ENCODE measurements at regions not wholly inside any gene's neighbourhood (a gene's known extent, or its start where the extent isn't known, plus 50 kb on each side); places are given as distances from the start of the nearest gene placed in this dataset.

DNA sequence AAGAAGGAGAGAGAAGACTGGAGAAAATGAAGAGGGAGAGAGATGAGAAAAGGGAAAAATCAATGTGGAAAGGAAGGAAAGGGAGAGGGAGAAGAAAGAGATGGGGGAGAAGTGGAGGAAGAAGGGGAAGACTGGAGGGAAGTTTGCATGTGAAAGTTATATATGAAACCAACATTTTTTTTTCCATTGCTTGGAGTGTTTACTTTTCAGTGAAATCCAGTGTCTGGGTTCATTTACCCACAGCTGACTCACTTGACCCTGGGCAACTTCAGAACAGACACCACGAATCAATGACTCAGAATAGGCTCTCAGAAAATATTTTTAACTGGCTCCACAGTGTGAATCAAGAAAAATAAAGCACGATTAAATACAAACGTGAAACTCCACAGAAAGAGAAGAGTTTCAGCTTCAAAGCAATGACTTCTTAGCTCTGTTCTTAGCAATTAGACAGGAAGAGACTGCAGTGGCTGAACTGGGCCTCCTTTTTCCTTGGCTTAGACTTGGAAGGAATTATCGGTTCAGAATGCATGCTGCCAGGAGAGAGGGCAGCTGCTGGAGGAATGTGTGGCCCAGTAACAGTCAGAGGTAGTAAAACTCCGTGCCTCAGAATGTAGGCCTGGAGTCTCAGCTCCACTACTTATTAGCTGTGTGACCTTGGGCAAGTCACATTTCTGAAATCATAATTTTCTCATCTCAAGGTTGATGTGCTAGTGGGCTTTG is 237.5 kb downstream of the MIAT start:
- DNase-seq: no peak

DNA sequence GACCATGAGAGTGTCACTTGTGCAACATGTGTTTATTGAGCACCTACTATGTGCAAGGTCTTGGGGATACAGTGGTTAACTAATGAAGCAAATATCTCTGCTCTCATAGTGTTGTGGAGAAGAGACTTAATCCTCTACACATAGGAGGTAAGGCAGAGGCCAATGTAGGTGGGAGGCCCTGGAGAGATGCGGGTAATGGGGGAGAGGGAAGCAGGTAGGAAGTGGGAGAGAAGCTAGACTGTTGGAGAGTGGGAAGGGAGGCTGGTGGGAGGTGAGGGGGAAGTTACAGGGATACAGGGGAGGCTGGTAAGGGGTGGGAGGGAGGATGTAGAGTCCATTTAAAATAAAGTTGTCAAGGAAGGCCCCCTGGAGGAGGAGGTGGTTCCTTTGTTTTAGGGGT is 240.0 kb downstream of the MIAT start:
- no peak for DNase-seq

DNA sequence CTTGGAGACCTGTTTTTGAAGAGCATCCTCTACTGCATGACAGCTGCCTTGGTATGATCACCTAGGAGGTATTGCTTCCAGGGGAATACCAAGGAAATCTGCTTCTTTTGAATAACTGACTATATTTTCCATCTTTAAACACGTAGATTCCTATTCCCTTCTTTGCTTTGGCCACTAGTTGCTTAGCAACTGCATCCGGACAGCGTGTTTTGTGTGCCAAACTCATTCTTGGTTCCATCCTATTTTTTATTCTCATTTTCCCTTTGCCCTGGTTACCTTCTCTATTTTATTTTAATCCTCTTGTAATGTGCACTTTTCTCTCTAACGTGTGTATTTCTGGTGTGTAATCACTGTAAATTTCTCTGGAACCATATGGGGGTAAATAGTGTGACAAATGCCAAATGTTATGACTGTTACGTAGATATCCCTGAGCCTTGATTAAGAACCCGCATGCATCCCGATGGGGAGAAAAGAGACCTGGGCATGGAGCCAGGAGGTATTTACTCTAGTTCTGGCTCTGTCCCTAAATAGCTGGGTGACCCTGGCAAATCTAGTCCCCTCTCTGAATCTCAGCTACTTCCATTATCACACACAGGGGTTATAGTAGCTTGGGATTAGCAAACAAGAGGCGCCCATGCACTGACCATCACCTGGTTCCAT is 241.7 kb downstream of the MIAT start:
- no peak for DNase-seq

DNA sequence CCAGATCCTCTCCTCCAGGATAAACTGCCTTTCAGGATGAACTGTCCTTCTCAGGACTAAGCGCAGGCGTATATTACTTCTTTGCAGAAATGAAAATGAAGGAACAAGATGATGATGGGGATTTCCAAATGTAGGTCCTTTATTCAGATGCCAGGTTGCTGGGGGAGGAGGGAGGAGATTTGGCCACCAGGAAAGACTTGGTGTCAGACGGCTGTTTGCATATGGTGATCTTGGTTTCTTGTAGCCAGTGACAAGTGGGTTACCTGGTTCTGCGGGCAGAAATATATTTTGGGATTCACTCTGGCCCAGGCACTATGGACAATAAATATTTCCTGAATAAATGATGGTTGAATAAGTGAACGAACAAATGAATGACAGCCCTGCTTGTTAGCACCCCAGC is 243.4 kb downstream of the MIAT start:
- no peak for DNase-seq

DNA sequence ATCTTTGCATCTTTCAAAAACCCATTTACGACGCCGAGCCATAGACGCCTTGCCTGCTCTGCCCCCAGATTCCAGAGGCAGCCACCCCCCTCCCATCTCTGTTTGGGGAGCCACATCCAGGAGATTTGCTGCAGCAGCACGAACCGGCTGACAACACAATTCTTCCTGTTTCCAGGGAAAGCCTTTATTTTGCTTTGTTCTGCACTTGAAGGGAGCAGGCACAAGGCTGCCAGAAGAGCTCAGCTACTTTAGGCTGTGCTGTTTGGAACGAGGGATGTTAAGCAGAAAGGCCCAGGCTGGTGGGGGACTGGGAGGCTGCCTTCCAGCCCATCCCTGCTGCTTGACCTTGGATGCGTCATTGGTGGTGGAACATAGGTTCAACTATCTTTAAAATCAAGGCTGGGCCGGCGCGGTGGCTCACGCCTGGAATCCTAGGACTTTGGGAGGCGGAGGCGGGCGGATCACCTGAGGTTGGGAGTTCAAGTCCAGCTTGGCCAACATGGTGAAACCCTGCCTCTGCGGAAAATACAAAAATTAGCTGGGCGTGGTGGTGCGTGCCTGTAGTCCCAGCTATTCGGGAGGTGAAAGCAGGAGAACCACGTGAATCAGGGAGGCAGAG is 243.9 kb downstream of the MIAT start:
- no peak for DNase-seq

DNA sequence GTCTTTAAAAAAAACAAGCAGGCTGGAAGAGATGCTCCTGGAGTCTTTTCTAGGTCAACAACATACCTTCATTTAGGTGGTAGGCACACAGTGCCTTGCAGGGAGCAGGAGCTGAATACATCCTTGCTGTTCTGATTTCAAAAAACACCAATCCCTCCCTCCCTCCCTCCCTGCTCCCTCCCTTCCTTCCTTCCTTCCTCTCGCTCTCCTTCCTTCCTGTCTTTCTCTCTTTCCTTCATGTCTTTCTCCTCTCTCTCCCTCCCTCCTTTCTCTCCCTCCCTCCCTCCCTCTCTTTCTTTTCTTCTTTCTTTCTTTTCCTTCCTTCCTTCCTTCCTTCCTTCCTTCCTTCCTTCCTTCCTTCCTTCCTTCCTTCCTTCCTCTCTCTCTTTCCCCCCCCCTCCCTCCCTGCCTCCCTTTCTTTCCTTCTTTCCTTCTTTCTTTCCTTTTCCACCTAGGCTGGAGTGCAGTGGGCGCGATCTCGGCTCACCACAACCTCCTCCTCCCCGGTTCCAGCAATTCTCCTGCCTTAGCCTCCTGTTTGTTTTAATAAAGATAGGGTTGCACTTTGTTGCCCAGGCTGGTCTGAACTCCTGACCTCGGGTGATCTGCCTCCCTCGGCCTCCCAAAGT is 245.1 kb downstream of the MIAT start:
- no peak for DNase-seq

DNA sequence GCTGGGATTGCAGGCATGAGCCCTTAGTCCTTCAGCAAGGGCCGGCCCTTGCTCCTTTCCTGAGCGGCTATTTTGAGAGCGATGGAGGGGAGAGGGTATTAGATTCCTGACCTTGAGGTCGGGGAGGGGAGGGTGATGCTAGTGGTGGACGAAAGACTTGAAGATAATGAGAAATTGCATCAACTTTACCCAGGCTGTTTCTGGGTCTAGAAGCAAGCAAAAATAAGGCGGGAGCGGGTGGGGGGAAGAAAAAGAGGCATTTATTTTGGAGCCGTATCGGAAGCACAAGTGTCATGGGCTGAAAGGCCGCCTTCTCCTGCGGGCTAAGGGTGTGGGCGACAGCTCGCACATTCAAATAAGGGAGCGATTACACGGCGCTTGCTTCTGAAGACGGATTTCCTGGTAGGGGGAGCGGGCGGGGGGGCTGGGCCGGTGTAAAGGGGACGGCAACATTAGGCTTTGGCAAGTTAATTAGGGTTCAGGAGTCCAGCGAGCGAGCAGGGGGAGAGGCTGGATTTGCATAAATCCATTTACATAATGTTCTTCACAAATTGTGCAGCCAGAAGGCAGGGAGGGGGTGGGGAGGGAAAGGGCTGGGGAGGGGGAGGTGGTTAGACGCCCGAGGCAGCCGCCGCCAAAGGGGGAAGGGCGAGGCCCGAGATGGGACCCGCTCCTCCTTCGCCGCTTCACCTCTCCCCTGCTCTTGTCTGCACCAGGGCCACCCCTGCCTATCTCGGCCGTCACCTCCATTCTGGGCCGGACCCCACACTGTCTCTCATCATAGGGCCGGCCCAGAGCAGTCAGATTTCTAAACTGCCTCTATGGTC is 245.9 kb downstream of the MIAT start:
- no peak for DNase-seq

DNA sequence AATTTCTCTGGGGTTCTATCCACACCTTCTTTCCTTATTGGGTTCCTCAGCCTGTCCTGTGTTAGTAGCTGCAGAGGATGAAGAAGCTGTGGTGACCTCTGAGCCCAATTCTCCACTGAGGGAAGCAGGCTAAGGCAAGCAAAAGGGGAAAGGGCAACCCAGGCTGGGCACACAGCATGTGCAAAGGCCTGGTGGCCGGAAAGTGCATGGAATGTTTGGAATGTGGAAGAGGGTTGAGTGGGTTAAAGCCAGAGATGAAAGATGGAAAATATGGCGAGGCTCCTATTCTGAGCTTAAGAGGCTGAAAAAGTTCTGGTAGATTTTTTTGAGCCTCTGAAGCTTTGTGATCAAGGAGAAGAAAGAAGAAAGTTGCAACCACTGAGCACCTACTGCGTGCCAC is 247.1 kb downstream of the MIAT start:
- no peak for DNase-seq

DNA sequence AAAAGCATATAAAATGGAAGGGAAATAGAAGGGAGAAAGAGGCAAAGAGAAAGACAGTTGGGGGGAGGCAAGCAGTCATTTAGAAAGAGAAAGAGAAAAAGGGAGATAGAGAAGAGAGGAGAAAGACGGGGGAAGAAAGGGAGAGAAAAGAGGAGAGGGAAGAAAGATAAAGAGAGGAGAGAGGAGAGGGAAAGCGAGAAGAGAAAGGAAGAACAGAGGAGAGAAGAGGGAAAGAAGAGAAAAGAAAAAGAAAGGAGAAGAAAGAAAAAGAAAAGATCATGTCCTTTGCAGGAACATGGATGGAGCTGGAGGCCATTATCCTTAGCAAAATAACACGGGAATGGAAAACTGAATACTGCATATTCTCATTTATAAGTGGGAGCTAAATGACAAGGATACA is 247.7 kb downstream of the MIAT start:
- no peak for DNase-seq

DNA sequence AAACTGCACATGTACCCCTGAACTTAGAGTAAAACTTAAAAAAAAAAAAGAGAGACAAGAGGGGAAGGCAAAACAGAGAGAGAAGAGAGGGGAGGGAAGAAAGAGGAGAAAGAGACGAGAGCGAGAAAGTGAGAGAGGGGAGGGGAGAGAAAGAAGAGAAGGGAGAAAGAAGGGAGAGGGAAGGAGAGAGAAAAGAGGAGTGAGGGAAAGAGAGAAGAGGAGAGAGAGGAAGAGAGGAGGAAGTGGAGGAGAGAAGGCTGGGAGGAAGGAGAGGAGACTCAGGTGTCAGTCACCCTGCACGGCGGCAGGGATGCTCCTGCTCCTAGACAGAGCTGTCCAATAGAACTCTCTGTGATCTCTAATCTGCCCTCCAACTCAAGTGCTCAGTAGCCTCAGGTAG is 248.3 kb downstream of the MIAT start:
- DNase-seq: no peak

DNA sequence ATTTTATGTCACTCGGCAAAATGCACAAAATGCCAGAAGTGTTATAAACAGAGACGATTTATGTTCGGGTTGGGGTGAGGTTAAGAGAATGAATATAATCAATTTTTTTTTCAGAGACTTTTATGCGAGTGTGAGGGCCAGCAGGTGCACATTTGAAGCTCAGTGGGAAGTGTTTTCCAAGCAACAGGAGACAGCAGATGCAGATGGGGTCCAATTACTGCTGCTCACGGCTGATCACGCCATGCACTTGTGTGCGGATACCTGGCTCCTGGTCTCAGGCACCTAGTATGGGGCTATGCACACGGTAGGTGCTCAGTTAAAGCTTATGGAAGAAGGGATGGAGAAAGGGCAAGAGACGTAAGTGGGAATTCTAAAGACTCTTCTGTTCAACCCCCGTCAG is 249.1 kb downstream of the MIAT start:
- DNase-seq: no peak

DNA sequence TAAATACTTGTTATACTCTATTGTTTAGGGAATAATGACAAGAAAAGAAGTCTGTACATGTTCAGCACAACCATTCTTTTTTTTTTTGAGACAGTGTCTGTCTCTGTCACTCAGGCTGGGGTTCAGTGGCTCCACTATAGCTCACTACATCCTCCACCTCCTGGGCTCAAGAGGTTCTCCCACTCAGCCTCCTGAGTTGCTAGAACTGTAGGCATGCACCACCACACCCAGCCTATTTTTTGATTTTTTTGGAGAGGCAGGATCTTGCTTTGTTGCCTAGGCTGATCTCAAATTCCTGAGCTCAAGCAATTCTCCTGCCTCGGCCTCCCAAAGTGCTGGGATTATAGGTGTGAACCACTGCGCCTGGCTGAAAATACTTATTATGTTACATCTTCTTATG is 250.0 kb downstream of the MIAT start:
- DNase-seq: no peak

DNA sequence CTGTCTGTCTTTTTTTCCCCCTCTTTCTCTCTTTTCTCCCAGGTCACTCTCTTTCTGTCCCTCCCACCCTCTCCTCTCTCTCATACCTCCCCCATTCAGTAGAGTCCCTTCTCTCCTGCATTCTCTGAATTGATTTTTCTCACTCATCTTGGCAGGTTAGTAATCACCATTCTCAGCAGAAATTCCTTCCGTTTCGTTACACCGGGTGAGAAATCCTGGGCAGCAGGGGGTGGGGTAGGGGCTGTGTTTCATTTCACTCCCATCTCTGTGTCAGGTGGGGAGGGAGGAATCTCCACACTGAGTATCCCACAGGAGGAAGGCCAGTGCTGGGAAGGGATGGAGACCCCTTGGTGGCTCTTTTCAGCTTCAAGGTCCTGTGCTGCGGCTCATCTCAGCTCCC is 253.5 kb downstream of the MIAT start:
- no peak for DNase-seq

DNA sequence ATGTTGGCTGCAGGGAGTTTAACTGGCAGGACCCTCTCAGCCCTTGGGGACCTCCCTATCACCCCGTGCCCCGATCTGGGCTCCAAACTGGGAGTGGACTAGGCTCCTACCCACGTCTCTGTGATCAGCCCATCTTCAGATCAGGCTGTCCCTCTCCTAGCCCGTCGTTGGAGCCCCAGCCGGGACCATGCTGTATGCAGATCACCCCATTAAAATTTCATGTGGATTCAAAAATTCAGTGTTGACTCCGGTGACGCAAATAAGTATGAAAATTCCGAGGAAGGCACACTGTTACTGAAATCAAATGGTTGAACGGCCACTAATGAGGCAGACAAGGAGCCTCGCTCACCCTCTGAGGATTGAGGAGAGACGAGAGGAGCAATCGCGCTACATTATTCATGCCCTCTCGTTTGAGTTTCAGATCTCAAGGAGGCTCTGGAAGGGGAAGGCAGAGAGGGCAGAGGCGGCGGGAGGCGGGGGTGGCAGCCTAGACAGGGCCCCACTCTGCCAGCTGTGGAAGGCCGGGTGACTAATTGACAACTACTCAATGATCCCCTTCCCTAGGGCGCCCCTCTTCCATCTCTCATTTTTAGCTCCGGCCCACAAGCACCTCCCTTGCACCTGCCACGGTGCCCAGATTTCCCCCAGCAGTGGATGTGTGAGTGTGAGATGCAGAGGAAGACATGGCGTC is 255.4 kb downstream of the MIAT start:
- DNase-seq: no peak

DNA sequence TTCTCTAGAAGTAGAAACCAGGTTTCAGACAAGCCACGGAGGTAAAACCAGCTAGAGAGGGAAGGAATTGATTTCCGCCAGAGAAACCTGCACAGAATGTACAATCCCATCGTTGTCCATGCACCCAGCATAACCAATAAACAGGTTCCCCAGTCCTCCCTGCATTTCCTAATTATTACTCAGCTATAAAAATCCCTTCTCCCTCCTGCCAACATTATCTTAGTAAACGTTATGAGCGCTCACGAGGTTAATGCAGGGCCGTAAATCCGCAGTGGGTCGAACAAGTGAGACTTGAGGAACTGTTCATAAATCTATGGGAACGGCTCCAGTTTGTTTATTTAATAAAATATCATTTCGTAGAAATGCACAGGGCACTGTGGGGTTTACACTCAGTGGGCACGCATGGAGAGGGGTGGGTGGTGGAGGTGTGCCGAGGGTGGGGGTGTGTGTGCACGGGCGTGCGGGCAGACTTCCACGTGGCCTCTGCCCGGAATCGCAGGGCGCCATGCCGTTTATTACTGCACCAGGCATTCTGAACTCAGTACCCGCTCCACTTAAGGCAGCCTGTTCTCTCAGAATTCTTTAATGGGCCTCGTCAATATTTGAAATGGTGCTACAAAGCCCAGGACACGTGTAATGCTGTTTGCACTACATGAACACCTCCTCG is 257.3 kb downstream of the MIAT start:
- DNase-seq: no peak

DNA sequence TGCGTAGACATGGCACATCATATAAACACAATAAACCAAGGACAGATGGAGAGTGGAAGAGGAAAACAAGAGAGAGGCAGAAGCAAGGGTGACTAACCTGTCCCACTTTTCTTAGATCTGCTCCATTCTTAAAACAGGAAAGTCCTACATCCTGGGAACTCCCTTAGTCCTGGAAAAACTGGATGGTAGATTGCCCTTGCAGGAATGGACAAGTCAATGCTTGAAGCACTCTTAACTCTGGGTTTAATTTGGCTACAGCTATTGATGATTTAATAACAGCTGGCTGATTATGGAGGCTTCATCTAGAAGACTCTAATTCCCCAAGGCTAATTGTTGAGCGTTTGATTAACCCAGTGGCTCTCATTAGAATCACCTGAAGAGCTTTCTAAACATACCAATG is 258.8 kb downstream of the MIAT start:
- no peak for DNase-seq

DNA sequence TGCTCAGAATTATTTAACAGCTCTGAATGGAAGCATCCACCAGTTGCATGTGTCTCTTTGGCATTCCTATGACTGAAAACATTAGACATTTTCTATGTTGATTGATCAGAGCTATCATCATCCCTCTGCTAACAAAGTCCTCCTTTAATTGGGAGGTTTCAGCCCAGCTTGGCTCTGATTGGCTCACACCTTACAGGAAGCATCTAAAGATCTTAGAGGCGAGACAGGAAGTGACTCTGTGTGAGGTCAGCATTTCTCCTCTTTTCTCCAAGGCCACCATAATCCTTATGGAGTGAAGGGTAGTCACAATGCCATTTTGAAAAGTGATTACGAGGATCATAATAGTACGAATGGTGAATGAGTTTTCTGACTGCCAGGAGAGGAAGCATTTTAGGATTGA is 260.8 kb downstream of the MIAT start:
- DNase-seq: no peak

DNA sequence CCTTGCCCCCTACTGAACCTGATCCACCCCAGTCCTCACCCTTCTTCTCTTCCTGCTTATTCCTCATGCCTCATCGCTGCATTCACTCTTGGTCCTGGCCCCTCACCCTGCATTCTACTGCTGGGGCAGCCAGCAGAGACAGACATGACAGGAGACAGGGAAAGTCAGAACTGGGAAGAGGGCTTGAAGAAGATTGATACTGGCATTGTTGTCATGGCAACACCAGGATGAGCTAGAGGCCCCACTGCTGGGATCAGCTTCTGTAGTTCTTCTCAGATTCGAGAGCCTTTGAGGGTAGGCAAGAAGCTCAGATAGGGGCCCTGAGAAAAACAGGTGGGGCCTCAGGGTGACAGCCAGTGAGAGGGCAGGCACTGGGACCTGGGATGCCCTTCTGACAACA is 264.3 kb downstream of the MIAT start:
- no peak for DNase-seq

DNA sequence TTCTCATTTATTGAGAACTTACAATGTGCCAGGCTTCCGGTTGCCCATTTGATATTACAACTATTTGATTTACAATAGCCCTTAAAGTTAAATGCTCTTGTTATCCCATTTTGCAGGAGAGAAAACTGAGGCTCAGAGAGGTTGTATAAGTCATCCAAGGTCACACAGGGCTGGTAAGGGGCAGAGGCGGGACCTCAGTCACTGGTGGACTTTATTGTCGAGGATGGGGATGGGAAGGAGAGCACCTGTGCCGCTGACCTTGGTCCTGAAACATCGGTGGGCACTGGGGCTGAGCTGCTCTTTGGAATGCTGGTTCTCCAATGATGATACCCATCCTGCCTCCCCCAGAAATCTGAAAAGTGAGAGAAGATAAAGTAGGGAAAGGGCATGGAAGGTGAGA is 265.4 kb downstream of the MIAT start:
- DNase-seq: no peak

DNA sequence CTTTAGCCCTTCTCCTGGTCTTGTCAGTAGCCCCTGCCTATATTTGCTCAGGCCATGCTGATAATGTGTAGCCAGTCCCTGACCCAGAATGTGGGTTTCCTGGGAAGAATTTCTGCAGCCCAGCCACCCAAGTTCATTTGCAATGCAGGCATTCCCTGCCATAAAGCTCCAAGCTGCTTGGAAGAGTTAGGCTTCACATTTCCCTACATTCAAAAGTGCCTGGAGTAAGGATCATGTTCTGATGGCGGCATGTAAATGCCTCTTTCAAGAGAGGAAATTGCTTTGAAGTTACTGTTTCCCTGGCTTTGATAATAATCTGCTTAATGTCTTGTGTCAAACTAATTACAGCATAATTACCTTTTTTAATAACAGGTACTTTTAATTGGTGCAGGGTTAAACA is 266.1 kb downstream of the MIAT start:
- no peak for DNase-seq

DNA sequence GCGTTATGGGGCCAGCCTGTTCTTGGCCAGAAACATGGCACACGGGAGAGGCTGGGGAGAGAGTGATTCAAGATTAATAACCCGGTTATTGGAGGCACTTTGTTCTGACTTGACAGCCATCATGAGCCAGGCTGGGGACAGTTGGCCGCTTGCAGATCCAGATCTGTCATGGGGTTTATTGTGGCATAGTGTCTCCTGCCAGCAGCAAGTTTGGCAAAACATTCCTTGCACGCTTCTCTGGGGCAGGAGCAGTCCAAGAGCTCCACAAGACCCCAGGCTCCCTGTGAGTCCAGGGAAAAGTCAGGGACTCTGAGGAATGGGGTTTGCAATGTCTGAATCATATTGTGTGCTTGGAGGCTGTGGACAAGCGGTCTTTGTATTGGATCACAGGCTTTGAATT is 270.4 kb downstream of the MIAT start:
- no peak for DNase-seq

DNA sequence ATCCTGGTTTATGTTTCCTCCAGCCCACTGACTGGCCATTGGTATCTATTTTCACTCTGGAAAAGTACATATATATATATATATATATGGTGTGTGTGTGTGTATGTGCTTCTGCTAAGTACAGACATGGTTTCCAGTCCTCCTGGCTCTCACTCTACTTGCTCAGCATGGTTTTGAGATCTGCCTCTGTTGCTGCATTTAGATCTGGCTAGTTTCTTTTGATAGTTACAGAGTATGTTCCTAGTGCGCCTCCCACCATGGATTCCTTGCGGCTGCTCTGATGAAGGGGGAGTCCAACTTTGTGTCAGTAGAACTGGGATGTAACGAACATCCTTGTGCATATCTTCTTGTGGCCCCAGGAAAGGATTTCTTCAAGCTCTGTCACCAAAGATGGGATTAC is 274.1 kb downstream of the MIAT start:
- DNase-seq: no peak

Data from activated CD4-positive, alpha-beta T cell treated with anti-CD3 and anti-CD28 coated beads, Interleukin-2, Interleukin-6, amounts not matched to agents 100 ng/mL and 50 ng/mL, durations not matched to agents 16 hours and 8 hours (primary cell).